Activated naive CD8-positive, alpha-beta T cell (primary cell): ENCODE measurements at regions not wholly inside any gene's neighbourhood (a gene's known extent, or its start where the extent isn't known, plus 50 kb on each side); places are given as distances from the start of the nearest gene placed in this dataset.

Experiments used
- H3K27ac Mint-ChIP-seq: one replicate; pipeline ENCODE4 v1.8.0; 2021; ENCODE audit warnings: mixed read lengths
- H3K27me3 Mint-ChIP-seq: one replicate; pipeline ENCODE4 v1.8.0; 2021; ENCODE audit warnings: mixed read lengths
- H3K36me3 Mint-ChIP-seq: one replicate; pipeline ENCODE4 v1.8.0; 2021; ENCODE audit warnings: mixed read lengths
- H3K4me1 Mint-ChIP-seq: one replicate; pipeline ENCODE4 v1.8.0; 2021; ENCODE audit warnings: low read depth, mixed read lengths
- H3K4me3 Mint-ChIP-seq: one replicate; pipeline ENCODE4 v1.8.0; 2021; ENCODE audit warnings: mild to moderate bottlenecking, mixed read lengths
- H3K9me3 Mint-ChIP-seq: one replicate; pipeline ENCODE4 v1.8.0; 2021; ENCODE audit warnings: low read depth, mixed read lengths

GRCh38 chr3:99191186-99191585 lies 289.7 kb upstream of the DCBLD2 start:
- Mint-ChIP-seq H3K36me3 (no peaks in the 10 kb centered on the region), H3K9me3 (no peaks in the 10 kb centered on the region), H3K4me3 (no peak overlapping the region), H3K27ac (no peak overlapping the region), H3K4me1 (no peaks in the 10 kb centered on the region), H3K27me3 (no peaks in the 10 kb centered on the region)

- H3K9me3 Mint-ChIP-seq: no peaks in the 10 kb centered on the region
Observed at GRCh38 chr3:99188936-99189335, 287.4 kb upstream of the DCBLD2 start.

GRCh38 chr3:99186016-99186415 lies 284.5 kb upstream of the DCBLD2 start:
- Mint-ChIP-seq H3K27ac (no peak overlapping the region), H3K4me1 (no peaks in the 10 kb centered on the region), H3K27me3 (no peaks in the 10 kb centered on the region), H3K4me3 (no peak overlapping the region), H3K36me3 (no peaks in the 10 kb centered on the region), H3K9me3 (no peaks in the 10 kb centered on the region)

More at GRCh38 chr3:99188936-99189335, 287.4 kb upstream of the DCBLD2 start:
- Mint-ChIP-seq H3K4me3 (no peak overlapping the region), H3K36me3 (no peaks in the 10 kb centered on the region), H3K27ac (no peak overlapping the region), H3K27me3 (no peaks in the 10 kb centered on the region), H3K4me1 (no peaks in the 10 kb centered on the region)

- Mint-ChIP-seq H3K9me3 (no peaks in the 10 kb centered on the region), H3K27ac (no peak overlapping the region), H3K4me3 (no peak overlapping the region), H3K27me3 (peaks cover 3% of the 10 kb centered on the region), H3K4me1 (no peaks in the 10 kb centered on the region), H3K36me3 (no peaks in the 10 kb centered on the region)
Observed at GRCh38 chr3:99176169-99176964, 274.9 kb upstream of the DCBLD2 start.

GRCh38 chr3:99175276-99175812 lies 273.8 kb upstream of the DCBLD2 start:
- Mint-ChIP-seq H3K4me3 (no peak overlapping the region), H3K9me3 (no peaks in the 10 kb centered on the region), H3K27ac (no peak overlapping the region), H3K36me3 (no peaks in the 10 kb centered on the region), H3K27me3 (peaks cover 3% of the 10 kb centered on the region), H3K4me1 (no peaks in the 10 kb centered on the region)

- no peak overlapping the region for H3K27ac Mint-ChIP-seq
- no peaks in the 10 kb centered on the region for H3K9me3 Mint-ChIP-seq
- H3K4me1 Mint-ChIP-seq: no peaks in the 10 kb centered on the region
- no peaks in the 10 kb centered on the region for H3K36me3 Mint-ChIP-seq
- H3K27me3 Mint-ChIP-seq: peaks cover 3% of the 10 kb centered on the region
- no peak overlapping the region for H3K4me3 Mint-ChIP-seq
Observed at GRCh38 chr3:99172736-99173657, 271.5 kb upstream of the DCBLD2 start.

- H3K27me3 Mint-ChIP-seq: peaks cover 3% of the 10 kb centered on the region
- H3K9me3 Mint-ChIP-seq: no peaks in the 10 kb centered on the region
- no peak overlapping the region for H3K4me3 Mint-ChIP-seq
- H3K27ac Mint-ChIP-seq: no peak overlapping the region
- no peaks in the 10 kb centered on the region for H3K36me3 Mint-ChIP-seq
- H3K4me1 Mint-ChIP-seq: no peaks in the 10 kb centered on the region
Observed at GRCh38 chr3:99171800-99172199, 270.3 kb upstream of the DCBLD2 start.

GRCh38 chr3:99170867-99171517 lies 269.5 kb upstream of the DCBLD2 start:
- no peaks in the 10 kb centered on the region for H3K9me3 Mint-ChIP-seq

GRCh38 chr3:99167071-99167470 lies 265.6 kb upstream of the DCBLD2 start:
- no peaks in the 10 kb centered on the region for H3K36me3 Mint-ChIP-seq
- no peak overlapping the region for H3K27ac Mint-ChIP-seq
- H3K9me3 Mint-ChIP-seq: no peaks in the 10 kb centered on the region
- H3K4me1 Mint-ChIP-seq: no peaks in the 10 kb centered on the region
- H3K27me3 Mint-ChIP-seq: no peaks in the 10 kb centered on the region
- no peak overlapping the region for H3K4me3 Mint-ChIP-seq

More at GRCh38 chr3:99170867-99171517, 269.5 kb upstream of the DCBLD2 start:
- no peak overlapping the region for H3K27ac Mint-ChIP-seq
- peaks cover 3% of the 10 kb centered on the region for H3K27me3 Mint-ChIP-seq
- H3K4me3 Mint-ChIP-seq: no peak overlapping the region
- no peaks in the 10 kb centered on the region for H3K36me3 Mint-ChIP-seq
- H3K4me1 Mint-ChIP-seq: no peaks in the 10 kb centered on the region

- Mint-ChIP-seq H3K36me3 (no peaks in the 10 kb centered on the region), H3K27ac (no peak overlapping the region), H3K27me3 (no peaks in the 10 kb centered on the region), H3K4me3 (no peak overlapping the region), H3K4me1 (no peaks in the 10 kb centered on the region), H3K9me3 (no peaks in the 10 kb centered on the region)
Observed at GRCh38 chr3:99163314-99163713, 261.8 kb upstream of the DCBLD2 start.

GRCh38 chr3:99159220-99159762 lies 257.8 kb upstream of the DCBLD2 start:
- H3K4me3 Mint-ChIP-seq: no peak overlapping the region
- H3K27me3 Mint-ChIP-seq: no peaks in the 10 kb centered on the region
- H3K36me3 Mint-ChIP-seq: no peaks in the 10 kb centered on the region
- peaks cover 8% of the 10 kb centered on the region for H3K9me3 Mint-ChIP-seq
- H3K4me1 Mint-ChIP-seq: no peaks in the 10 kb centered on the region
- H3K27ac Mint-ChIP-seq: no peak overlapping the region

GRCh38 chr3:99145031-99145430 lies 243.5 kb upstream of the DCBLD2 start:
- Mint-ChIP-seq H3K4me1 (no peaks in the 10 kb centered on the region), H3K4me3 (no peak overlapping the region), H3K36me3 (no peaks in the 10 kb centered on the region), H3K27me3 (peaks cover 2% of the 10 kb centered on the region), H3K9me3 (no peaks in the 10 kb centered on the region), H3K27ac (no peak overlapping the region)

- H3K27ac Mint-ChIP-seq: no peak overlapping the region
- peaks cover 4% of the 10 kb centered on the region for H3K9me3 Mint-ChIP-seq
- no peaks in the 10 kb centered on the region for H3K27me3 Mint-ChIP-seq
- H3K36me3 Mint-ChIP-seq: no peaks in the 10 kb centered on the region
- H3K4me1 Mint-ChIP-seq: no peaks in the 10 kb centered on the region
- no peak overlapping the region for H3K4me3 Mint-ChIP-seq
Observed at GRCh38 chr3:99143493-99143892, 242.0 kb upstream of the DCBLD2 start.

GRCh38 chr3:99134986-99135385 lies 233.5 kb upstream of the DCBLD2 start:
- H3K27ac Mint-ChIP-seq: no peak overlapping the region
- H3K4me3 Mint-ChIP-seq: no peak overlapping the region
- no peaks in the 10 kb centered on the region for H3K27me3 Mint-ChIP-seq
- H3K36me3 Mint-ChIP-seq: no peaks in the 10 kb centered on the region
- H3K9me3 Mint-ChIP-seq: peaks cover 16% of the 10 kb centered on the region
- H3K4me1 Mint-ChIP-seq: no peaks in the 10 kb centered on the region
